ENCODE measurements at regions not wholly inside any gene's neighbourhood (a gene's known extent, or its start where the extent isn't known, plus 50 kb on each side); places are given as distances from the start of the nearest gene placed in this dataset.

DNA sequence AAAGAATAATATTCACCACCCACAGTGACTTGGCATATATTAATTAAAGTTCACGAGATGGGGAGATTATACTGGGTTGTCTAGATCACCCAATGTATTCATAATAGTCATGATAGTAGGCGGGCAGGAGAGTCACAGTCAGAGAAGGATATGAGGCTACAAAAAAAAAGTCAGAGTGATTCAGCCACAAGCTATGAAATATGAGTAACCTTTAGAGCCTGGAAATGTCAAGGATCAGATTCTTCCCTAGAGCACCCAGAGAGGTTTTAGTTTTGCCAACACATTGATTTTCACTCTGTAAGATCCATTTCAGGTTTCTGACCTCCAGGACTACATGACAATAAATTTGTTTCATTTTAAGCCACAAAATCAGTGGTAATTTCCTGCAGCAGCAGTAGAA, 501.9 kb downstream of the GABRG1 start:
- TF ChIP-seq POLR2A (IDR thresholded peaks at IDR 0.05): no peak
- no peak for TF ChIP-seq CTCF (IDR thresholded peaks at IDR 0.05)
